ENCODE measurements at regions not wholly inside any gene's neighbourhood (a gene's known extent, or its start where the extent isn't known, plus 50 kb on each side); places are given as distances from the start of the nearest gene placed in this dataset.
A peak's percentile ranks its signal among the peaks of the same experiment; 100 is the strongest.

DNA sequence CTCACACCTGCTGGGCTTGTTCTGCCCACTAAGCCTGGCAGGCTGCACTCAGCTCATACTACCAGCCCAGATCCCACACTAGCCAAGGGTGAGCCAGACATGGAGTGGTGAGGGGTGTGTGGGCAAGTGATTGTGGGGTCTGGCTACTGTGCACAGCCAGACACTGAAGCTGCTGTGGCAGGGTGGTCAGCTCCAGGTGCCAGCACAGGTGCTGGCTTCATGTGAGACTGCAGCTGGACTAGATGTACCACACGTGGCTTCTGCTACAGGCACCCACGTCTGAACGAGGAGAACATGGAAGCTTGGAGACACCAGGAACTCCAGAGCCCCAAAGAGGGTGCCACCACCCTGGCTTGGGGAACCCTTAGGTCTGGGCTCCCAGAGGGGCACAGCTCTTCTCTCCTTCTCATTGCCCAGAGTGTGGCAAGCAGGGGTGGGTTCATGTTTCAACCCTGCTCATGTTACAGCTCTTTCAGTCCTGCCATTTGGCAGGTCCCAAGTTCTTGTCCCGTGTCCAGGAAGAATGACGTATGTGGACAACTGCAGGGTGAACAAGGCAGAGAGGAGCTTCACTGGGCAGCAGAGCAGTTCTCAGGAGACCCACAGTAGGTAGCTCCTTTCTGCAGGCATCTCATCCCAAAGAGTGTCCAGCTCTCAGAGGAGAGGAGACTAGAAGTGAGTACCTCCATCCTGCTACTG lies 1624.2 kb upstream of the TMEFF2 start:
- H3K4me1 ChIP-seq (ENCODE audit: control insufficient read depth, insufficient read depth, low read length): no peaks in the 10 kb centered on the region
- TF ChIP-seq TRIM28 (IDR thresholded peaks at IDR 0.05; ENCODE audit: borderline replicate concordance, low read length): peak; percentile 29; the same call in 1 of the 2 replicates
- TF ChIP-seq ZNF596 (tag by site-specific recombination; IDR thresholded peaks at IDR 0.05): no peak
- H3K9me3 ChIP-seq (ENCODE audit: control insufficient read depth, insufficient read depth, low read depth, low read length): no peaks in the 10 kb centered on the region
- CTCF ChIA-PET: no interaction called here
- POLR2A ChIA-PET: no interaction called here
- H3K4me3 ChIP-seq (ENCODE audit: low read depth, low read length): no peak overlapping the region
- H3K36me3 ChIP-seq (ENCODE audit: control insufficient read depth in 2 of 2, insufficient read depth in 1 of 2, low read length in 2 of 2): no peaks in the 10 kb centered on the region
- H3K27ac ChIP-seq (ENCODE audit: extremely low read depth, low read depth, low read length): no peak overlapping the region

- Histone ChIP-seq H3K27ac (ENCODE audit: extremely low read depth, low read depth, low read length) (no peak overlapping the region), H3K4me1 (ENCODE audit: control insufficient read depth, insufficient read depth, low read length) (no peaks in the 10 kb centered on the region), H3K4me3 (ENCODE audit: low read depth, low read length) (no peak overlapping the region), H3K9me3 (ENCODE audit: control insufficient read depth, insufficient read depth, low read depth, low read length) (no peaks in the 10 kb centered on the region), H3K36me3 (ENCODE audit: control insufficient read depth in 2 of 2, insufficient read depth in 1 of 2, low read length in 2 of 2) (no peaks in the 10 kb centered on the region)
- no peak for TF ChIP-seq ZBTB26 (tag by site-specific recombination; optimal IDR thresholded peaks at IDR 0.05)
- no peak for TF ChIP-seq OSR2 (tag by site-specific recombination; IDR thresholded peaks at IDR 0.05)
- TF ChIP-seq GFI1B (tag by site-specific recombination; IDR thresholded peaks at IDR 0.05): no peak
- TF ChIP-seq ZNF37A (tag by site-specific recombination; IDR thresholded peaks at IDR 0.05): no peak
- TF ChIP-seq ZNF571 (tag by site-specific recombination; IDR thresholded peaks at IDR 0.05): no peak
- TF ChIP-seq ZNF121 (tag by site-specific recombination; IDR thresholded peaks at IDR 0.05): no peak
- no peak for TF ChIP-seq ZBTB10 (tag by site-specific recombination; IDR thresholded peaks at IDR 0.05)
- TF ChIP-seq ZNF311 (tag by site-specific recombination; IDR thresholded peaks at IDR 0.05; ENCODE audit: borderline replicate concordance): no peak
- no peak for TF ChIP-seq KLF8 (tag by site-specific recombination; IDR thresholded peaks at IDR 0.05)
- TF ChIP-seq TRIM28 (IDR thresholded peaks at IDR 0.05; ENCODE audit: borderline replicate concordance, low read length): no peak
- no peak for TF ChIP-seq ZNF2 (tag by site-specific recombination; IDR thresholded peaks at IDR 0.05)
- TF ChIP-seq, protein P1, sequence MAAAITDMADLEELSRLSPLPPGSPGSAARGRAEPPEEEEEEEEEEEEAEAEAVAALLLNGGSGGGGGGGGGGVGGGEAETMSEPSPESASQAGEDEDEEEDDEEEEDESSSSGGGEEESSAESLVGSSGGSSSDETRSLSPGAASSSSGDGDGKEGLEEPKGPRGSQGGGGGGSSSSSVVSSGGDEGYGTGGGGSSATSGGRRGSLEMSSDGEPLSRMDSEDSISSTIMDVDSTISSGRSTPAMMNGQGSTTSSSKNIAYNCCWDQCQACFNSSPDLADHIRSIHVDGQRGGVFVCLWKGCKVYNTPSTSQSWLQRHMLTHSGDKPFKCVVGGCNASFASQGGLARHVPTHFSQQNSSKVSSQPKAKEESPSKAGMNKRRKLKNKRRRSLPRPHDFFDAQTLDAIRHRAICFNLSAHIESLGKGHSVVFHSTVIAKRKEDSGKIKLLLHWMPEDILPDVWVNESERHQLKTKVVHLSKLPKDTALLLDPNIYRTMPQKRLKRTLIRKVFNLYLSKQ (tag by site-specific recombination; IDR thresholded peaks at IDR 0.05; ENCODE audit: borderline replicate concordance): no peak
- TF ChIP-seq ZNF768 (tag by site-specific recombination; IDR thresholded peaks at IDR 0.05): no peak
- no peak for TF ChIP-seq ZSCAN30 (tag by site-specific recombination; IDR thresholded peaks at IDR 0.05)
- TF ChIP-seq ZNF423 (tag by site-specific recombination; IDR thresholded peaks at IDR 0.05): no peak
- no peak for TF ChIP-seq ZNF830 (tag by site-specific recombination; IDR thresholded peaks at IDR 0.05; ENCODE audit: low read depth)
- TF ChIP-seq ZNF398 (tag by site-specific recombination; IDR thresholded peaks at IDR 0.05): no peak
- TF ChIP-seq ZNF549 (tag by site-specific recombination; IDR thresholded peaks at IDR 0.05): no peak
- POLR2A ChIA-PET: no interaction called here
- CTCF ChIA-PET: interaction anchor here (0.6 kb wide), 1 partner anchor 124 kb away, joined by 8 read pairs; no protein-coding TSS in a partner anchor
Measured at GRCh38 chr2:193816008-193816407, 1621.3 kb upstream of the TMEFF2 start.
